ENCODE measurements at regions not wholly inside any gene's neighbourhood (a gene's known extent, or its start where the extent isn't known, plus 50 kb on each side); places are given as distances from the start of the nearest gene placed in this dataset.

DNA sequence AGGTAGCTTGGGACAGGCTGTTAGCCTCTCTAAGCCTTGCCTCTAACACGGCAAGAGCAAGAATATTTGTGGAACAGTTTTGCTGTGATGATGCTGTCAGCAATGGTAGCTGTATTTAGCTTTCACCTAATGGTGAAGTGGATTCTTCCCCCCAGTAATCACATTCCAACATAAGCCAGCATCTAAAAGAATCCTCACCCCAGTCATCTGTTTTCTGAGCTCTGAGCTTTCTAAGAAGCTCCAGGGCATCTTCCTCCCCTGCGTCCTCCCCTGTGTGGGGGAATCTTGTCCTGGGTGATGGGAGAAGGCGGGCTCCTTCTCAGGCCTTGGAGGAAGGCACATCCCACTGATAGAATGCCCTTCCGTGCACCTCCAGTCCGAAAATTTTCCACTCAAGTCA lies 367.6 kb downstream of the BRD1 start:
- Histone ChIP-seq H3F3A (ENCODE audit: insufficient read depth) (no peaks in the 10 kb centered on the region), H3K27ac (ENCODE audit: low read depth, low read length) (no peak overlapping the region), H3K4me3 (ENCODE audit: insufficient read depth, low read length, poor library complexity, severe bottlenecking) (no peak overlapping the region), H3K9me2 (replicated peaks; ENCODE audit: insufficient read depth, low read length) (no peaks in the 10 kb centered on the region), H3K4me2 (ENCODE audit: low read depth, low read length, poor library complexity, severe bottlenecking) (no peak overlapping the region), H3K79me2 (ENCODE audit: insufficient read depth, low read length) (no peaks in the 10 kb centered on the region), H4K20me1 (ENCODE audit: low read depth, low read length) (no peaks in the 10 kb centered on the region), H3K36me3 (ENCODE audit: low read length) (no peaks in the 10 kb centered on the region), H3K9me3 (ENCODE audit: insufficient read depth, low read length) (no peaks in the 10 kb centered on the region), H3K9ac (ENCODE audit: low read length) (no peak overlapping the region), H2AFZ (ENCODE audit: low read depth, low read length, severe bottlenecking) (no peak overlapping the region), H3K27me3 (ENCODE audit: low read length) (no peaks in the 10 kb centered on the region)
- TF ChIP-seq, protein P1, sequence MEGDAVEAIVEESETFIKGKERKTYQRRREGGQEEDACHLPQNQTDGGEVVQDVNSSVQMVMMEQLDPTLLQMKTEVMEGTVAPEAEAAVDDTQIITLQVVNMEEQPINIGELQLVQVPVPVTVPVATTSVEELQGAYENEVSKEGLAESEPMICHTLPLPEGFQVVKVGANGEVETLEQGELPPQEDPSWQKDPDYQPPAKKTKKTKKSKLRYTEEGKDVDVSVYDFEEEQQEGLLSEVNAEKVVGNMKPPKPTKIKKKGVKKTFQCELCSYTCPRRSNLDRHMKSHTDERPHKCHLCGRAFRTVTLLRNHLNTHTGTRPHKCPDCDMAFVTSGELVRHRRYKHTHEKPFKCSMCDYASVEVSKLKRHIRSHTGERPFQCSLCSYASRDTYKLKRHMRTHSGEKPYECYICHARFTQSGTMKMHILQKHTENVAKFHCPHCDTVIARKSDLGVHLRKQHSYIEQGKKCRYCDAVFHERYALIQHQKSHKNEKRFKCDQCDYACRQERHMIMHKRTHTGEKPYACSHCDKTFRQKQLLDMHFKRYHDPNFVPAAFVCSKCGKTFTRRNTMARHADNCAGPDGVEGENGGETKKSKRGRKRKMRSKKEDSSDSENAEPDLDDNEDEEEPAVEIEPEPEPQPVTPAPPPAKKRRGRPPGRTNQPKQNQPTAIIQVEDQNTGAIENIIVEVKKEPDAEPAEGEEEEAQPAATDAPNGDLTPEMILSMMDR (IDR thresholded peaks at IDR 0.05; ENCODE audit: insufficient read depth, low read length, poor library complexity, severe bottlenecking), result no peak
- TF ChIP-seq EZH2phosphoT487 (conservative IDR thresholded peaks at IDR 0.05; ENCODE audit: low read length), result no peak

DNA sequence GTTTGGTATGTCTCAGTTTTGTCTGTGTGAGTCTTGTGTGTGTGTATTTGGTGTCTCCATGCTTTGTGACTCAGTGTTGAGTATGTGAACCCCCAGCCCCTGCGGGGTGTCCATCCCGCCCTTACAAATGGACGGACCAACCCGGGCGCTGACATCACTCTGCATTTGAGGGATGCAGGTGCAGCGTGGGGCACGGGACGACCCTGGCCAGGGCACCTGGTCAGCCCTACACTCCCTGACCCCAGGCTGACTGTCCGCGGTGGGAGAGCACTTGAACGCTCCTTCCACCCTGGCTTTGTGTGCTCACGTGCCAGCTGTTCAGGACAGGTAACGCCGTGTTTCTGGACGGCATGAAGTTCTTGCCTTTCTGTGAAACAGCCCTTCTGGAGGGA lies 369.0 kb downstream of the BRD1 start:
- TF ChIP-seq EZH2phosphoT487 (conservative IDR thresholded peaks at IDR 0.05; ENCODE audit: low read length), result no peak
- TF ChIP-seq, protein P1 (IDR thresholded peaks at IDR 0.05; ENCODE audit: insufficient read depth, low read length, poor library complexity, severe bottlenecking), result no peak
- H3K9ac ChIP-seq (ENCODE audit: low read length), result no peak overlapping the region
- H3K79me2 ChIP-seq (ENCODE audit: insufficient read depth, low read length), result no peaks in the 10 kb centered on the region
- H3K36me3 ChIP-seq (ENCODE audit: low read length), result no peaks in the 10 kb centered on the region
- H4K20me1 ChIP-seq (ENCODE audit: low read depth, low read length), result no peaks in the 10 kb centered on the region
- no peaks in the 10 kb centered on the region for H3K27me3 ChIP-seq (ENCODE audit: low read length)
- no peaks in the 10 kb centered on the region for H3K9me2 ChIP-seq (replicated peaks; ENCODE audit: insufficient read depth, low read length)
- no peaks in the 10 kb centered on the region for H3K9me3 ChIP-seq (ENCODE audit: insufficient read depth, low read length)
- no peak overlapping the region for H3K27ac ChIP-seq (ENCODE audit: low read depth, low read length)
- no peak overlapping the region for H2AFZ ChIP-seq (ENCODE audit: low read depth, low read length, severe bottlenecking)
- no peak overlapping the region for H3K4me3 ChIP-seq (ENCODE audit: insufficient read depth, low read length, poor library complexity, severe bottlenecking)
- H3F3A ChIP-seq (ENCODE audit: insufficient read depth), result no peaks in the 10 kb centered on the region
- H3K4me2 ChIP-seq (ENCODE audit: low read depth, low read length, poor library complexity, severe bottlenecking), result no peak overlapping the region

- TF ChIP-seq, protein P1 (IDR thresholded peaks at IDR 0.05; ENCODE audit: insufficient read depth, low read length, poor library complexity, severe bottlenecking), result no peak
- no peak for TF ChIP-seq EZH2phosphoT487 (conservative IDR thresholded peaks at IDR 0.05; ENCODE audit: low read length)
- no peaks in the 10 kb centered on the region for H4K20me1 ChIP-seq (ENCODE audit: low read depth, low read length)
- H2AFZ ChIP-seq (ENCODE audit: low read depth, low read length, severe bottlenecking), result no peak overlapping the region
Observed at GRCh38 chr22:49457946-49458707, 369.5 kb downstream of the BRD1 start.

More at GRCh38 chr22:49457946-49458707, 369.5 kb downstream of the BRD1 start:
- no peaks in the 10 kb centered on the region for H3K27me3 ChIP-seq (ENCODE audit: low read length)
- no peak overlapping the region for H3K4me3 ChIP-seq (ENCODE audit: insufficient read depth, low read length, poor library complexity, severe bottlenecking)
- no peaks in the 10 kb centered on the region for H3K36me3 ChIP-seq (ENCODE audit: low read length)
- H3F3A ChIP-seq (ENCODE audit: insufficient read depth), result no peaks in the 10 kb centered on the region
- no peak overlapping the region for H3K9ac ChIP-seq (ENCODE audit: low read length)
- H3K79me2 ChIP-seq (ENCODE audit: insufficient read depth, low read length), result no peaks in the 10 kb centered on the region
- H3K9me3 ChIP-seq (ENCODE audit: insufficient read depth, low read length), result no peaks in the 10 kb centered on the region
- no peak overlapping the region for H3K27ac ChIP-seq (ENCODE audit: low read depth, low read length)
- no peaks in the 10 kb centered on the region for H3K9me2 ChIP-seq (replicated peaks; ENCODE audit: insufficient read depth, low read length)
- no peak overlapping the region for H3K4me2 ChIP-seq (ENCODE audit: low read depth, low read length, poor library complexity, severe bottlenecking)
